Activated T-cell treated with anti-CD3 and anti-CD28 coated beads, Interleukin-2, amount 50 U/mL, for 1 hour (primary cell): ENCODE measurements at regions not wholly inside any gene's neighbourhood (a gene's known extent, or its start where the extent isn't known, plus 50 kb on each side); places are given as distances from the start of the nearest gene placed in this dataset.
"Not testable (repeated sequence)": the region's sequence is repeated elsewhere in the genome, so short reads cannot be mapped to it uniquely, and the experiment has no call there.

Experiments
- DNase-seq: peaks from one replicate; pipeline ENCODE4 v3.0.0-alpha.2; 2020

DNA sequence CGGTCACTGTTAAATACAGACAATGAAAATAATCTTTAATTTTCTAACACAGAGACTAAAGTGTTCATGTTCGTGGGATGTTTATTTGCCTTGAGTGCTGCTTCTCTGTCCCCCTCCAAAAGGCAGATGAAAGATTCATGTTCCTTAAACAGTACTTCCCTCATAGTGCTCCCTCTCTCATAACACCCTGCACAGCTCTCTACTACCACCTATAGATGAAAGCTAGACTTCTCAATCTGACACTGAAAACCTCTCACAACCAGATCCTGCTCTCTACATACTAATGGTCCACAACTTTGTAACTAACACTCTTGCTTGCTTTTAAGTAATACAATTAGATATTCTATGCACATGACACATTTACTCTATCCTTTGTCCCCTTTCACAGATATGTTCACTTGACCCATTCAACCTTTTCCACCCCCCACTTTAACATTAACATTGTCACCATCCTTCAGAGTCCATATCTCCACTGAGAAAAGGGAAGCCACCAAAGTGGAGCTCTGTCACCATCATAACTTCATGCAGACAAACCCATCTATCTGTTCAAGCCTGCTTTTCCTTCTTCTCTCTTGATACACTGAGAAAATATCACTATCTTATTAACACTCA lies 266.4 kb upstream of the USP15 start:
- DNase-seq: no peak

DNA sequence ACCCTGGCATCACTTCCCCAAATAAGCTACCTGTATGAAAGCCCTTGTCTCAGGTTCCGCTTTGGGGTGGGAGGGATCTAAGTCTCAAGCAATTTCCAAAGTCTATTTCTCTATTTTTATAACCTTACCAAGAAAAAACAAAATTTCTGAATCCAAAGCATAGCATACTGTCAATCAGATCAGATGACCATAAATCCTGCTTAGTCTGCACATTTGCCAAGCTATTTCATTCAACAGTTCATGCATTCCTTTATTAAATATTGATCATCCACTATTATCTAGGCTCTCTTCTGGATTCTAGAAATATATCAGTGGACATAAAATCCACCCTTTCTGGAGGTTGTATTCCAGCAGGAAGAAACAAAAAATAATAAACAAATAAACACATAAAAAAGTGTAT lies 263.5 kb upstream of the USP15 start:
- no peak for DNase-seq

DNA sequence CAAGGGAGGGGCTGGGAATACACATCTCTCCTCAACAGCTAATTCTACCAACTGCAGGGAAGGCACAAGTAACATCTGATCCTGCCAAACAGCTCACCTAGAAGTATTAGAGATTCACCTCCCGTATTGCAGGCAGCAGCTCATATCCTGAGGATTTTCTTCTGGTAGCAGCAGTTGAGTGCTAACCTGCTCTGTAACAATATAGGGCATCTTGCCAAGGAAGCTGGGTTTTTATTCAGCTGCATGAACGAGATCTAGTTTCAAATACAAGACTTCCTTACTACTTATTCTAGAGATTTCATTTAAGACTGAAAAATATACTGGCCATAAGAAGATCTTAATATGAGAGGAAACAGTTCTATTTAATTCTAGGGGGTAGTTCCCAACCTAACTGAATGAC lies 261.4 kb upstream of the USP15 start:
- no peak for DNase-seq

DNA sequence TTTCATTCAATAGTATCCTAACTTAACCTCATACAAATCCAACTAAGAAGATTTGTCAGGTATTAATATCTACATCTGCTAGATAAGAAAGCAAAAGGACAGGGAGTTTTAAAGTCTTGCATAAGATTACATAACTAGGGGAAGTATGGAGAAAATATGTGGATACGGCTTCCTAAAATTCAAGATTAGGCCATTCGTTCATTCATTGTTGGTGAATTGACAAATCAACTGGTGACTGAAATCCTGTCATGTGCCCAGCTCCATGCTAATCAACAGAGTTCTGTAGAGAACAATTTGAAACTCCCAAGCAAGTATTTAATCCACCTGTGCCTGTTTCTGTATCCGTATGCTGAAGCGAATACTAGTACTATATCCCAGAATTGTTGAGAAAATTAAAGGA lies 260.9 kb upstream of the USP15 start:
- no peak for DNase-seq

DNA sequence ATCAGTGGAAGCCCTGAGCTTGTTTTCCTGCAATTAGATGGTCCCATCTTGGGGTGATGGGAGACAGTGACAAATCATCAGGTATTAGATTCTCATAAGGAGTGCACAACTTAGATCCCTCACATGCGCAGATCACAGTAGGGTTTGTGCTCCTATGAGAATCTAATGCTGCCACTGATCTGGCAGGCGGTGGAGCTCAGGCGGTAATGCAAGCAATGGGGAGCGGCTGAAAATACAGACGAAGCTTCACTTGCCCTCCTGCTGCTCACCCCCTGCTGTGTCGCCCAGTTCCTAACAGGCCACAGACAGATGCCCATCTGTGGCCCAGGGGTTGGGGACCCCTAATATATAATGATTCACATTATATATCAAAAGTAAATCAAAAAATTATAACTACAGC lies 258.8 kb upstream of the USP15 start:
- DNase-seq: no peak

DNA sequence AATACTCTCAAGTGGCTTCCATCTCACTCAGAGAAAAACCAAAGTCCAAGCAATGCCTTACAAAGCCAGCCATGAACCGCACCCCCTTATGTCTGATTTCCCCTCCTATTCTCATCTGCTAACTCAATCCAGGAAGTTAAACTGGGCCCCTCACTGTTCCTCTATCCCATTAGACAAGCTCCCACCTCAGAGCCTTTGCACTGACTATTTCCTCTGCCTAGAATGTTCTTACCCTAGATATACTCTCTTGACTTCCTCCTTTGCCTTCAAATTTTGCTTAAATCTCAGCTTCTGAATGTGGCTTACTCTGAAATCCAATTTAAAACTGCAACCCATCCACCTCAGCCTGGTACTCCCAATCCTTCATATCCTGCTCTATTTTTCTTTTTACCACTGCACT lies 257.0 kb upstream of the USP15 start:
- no peak for DNase-seq

DNA sequence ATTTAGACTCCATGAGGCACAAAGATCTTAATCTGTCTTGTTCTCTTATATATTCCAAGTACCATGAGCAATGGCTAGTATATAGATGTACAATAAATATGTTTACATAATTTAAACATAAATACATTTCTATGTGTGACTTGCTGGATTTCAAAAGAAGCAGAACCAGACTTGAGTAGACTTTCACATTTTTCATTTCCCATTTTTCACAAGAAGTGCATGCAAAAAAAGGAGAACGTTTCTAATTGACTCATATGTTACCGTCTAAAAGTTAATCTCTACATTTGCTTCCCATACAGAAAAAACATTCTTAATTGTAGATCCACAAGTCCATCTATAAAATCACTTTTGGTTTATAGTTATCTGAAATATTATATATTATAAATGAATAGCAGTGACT lies 256.5 kb upstream of the USP15 start:
- no peak for DNase-seq

DNA sequence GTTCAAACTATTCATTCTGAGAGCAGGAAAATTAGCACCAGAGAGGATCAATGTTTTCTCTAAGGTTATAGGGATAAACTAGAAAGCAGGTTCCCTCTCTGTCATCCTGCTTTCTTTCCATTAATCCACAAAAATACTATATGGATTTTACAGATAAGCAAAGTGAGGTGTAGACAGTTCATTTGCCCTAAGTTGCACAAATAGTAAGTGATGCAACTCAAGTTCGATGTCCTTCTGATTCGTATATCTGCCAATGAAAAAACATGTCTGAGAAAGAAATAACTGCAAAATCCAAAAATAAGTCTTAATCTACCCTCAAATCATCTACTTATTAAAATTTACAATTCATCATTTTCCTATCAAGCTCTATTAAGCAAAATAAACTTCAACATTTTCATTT lies 254.6 kb upstream of the USP15 start:
- no peak for DNase-seq

DNA sequence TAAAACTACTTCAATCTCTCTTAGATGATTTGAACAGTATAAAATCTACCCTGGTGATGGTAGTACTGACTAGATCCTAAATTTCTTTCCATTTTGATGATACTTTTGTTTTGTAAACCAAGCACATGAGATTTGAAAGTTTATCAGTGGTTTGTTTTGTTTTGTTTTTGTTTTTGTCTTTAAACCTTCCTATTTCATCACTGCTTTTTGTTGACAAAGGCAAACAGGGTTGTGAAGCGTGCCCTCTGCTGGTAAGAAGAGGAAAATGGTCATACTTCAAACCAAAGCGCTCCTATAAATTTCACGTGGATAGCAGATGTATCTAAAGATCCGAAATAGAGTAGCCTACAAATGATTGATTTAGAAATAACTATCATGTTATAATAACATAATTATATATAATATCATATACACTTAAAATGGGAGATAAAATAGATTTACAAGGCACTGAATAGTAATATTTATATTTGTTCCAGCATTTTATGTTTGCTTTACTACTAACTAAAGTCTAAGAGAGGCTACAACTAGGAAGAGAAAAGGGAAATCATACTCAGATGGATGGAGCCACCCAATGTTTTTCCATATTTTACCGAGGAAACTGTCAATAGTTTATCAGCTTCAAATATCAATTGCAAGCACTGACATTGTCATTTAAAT lies 254.0 kb upstream of the USP15 start:
- no peak for DNase-seq

DNA sequence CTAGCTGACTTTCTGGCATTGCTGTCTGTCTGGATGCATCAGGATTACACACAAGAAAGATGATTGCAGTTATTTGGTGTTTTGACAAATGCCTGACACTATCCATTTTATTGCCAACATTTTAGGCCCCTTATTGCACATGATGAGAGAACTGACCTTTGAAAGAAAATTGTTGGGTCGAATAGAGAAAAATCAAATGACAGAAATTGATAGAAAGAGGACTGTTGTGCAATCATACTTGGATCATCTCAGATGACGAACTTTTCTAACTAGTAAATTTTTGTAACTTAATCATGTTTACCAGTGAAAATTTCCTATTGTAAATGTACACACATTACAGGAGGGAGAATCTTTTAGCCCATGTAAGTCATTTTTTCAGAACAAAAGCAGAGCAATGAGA lies 251.5 kb upstream of the USP15 start:
- DNase-seq: no peak

DNA sequence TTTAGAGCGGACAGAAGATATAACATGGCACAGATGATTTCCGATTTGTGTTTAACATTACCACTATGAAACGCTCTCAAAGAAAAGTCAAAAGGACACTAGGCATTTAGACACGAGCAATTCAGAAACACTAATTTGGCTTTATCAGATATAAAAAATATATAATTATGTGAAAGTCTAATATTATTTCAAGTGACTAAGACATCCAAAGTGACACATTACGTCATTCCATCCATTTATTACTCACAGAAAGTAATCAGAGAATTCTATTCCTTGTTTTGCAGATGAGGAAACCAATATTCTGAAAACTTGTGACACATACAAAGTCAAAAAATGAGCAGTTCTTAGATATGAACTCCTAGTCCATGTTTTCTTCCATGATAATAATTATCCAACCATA lies 250.8 kb upstream of the USP15 start:
- DNase-seq: no peak

DNA sequence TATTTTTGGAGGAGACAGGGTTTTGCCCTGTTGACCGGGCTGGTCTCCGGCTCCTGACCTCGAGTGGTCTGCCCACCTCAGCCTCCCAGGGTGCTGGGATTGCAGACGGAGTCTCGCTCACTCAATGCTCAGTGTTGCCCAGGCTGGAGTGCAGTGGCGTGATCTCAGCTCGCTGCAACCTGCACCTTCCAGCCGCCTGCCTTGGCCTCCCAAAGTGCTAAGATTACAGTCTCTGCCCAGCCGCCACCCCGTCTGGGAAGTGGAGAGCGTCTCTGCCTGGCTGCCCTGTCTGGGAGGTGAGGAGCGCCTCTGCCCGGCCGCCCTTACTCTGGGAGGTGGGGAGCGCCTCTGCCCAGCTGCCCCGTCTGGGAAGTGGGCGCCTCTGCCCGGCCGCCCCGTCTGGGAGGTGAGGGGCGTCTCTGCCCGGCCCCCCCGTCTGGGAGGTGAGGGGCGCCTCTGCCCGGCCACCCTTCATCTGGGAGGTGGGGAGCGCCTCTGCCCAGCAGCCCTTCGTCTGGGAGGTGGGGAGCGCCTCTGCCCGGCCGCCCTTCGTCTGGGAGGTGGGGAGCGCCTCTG lies 249.8 kb upstream of the USP15 start:
- DNase-seq: not testable (repeated sequence)

DNA sequence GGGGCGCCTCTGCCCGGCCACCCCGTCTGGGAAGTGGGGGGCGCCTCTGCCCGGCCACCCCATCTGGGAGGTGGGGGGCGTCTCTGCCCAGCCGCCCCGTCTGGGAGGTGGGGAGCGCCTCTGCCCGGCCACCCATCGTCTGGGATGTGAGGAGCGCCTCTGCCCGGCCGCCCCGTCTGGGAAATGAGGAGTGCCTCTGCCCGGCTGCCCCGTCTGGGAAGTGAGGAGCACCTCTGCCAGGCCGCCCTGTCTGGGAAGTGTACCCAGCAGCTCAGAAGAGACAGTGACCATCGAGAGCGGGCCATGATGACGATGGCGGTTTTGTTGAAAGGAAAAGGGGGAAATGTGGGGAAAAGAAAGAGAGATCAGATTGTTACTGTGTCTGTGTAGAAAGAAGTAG lies 249.2 kb upstream of the USP15 start:
- not testable (repeated sequence) for DNase-seq

DNA sequence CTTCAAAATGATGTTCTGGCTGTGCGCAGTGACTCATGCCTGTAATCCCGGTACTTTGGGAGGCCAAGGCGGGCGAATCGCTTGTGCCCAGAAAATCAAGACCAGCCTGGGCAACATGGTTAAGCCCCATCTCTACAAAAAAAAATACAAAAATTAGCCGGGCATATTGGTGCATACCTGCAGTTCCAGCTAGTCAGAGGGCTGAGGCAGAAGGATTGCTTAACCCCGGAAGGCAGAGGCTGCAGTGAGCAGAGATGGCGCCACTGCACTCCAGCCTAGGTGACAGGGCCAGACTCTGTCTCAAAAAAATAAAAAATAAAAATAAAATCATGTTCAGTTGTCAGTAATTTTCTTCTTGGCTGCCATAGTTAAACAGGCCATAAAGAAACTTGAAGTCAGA lies 245.9 kb upstream of the USP15 start:
- no peak for DNase-seq

DNA sequence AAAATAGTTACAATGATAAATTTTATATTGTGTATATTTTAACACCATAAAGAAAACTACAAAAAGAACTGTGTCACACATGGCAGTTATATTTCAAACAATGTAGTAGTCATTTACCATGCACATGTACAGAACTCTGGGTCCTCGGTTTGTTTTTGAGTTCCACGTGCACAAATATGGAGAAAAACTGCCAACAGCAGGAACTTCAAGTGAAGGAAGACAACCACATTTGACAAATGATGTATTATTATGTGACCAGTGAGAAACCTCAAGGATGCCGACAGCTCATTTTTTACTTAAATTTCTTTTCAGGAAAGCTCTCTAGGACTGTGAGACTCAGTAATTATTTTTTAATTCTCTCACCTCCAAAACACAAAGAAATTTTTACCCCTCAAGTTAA lies 244.2 kb upstream of the USP15 start:
- no peak for DNase-seq

DNA sequence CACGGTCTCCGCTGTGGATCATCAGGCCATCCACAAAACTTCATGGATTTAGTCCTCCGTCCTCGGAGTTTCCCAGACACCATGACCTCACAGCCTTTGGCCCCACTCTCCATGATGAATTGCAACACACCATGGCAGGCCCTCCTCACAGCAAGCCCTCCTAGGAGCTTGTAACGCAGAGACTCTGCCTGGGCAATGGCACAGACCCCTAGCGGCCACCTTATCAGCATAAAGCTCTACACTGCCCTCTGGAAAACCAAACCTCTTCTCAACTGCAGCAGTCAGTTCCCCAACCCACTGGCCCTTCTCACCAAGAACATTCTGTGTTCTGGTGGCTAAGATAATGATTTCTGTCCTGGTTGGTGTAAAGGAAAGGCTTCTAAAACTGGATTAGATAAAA lies 238.4 kb upstream of the USP15 start:
- no peak for DNase-seq

DNA sequence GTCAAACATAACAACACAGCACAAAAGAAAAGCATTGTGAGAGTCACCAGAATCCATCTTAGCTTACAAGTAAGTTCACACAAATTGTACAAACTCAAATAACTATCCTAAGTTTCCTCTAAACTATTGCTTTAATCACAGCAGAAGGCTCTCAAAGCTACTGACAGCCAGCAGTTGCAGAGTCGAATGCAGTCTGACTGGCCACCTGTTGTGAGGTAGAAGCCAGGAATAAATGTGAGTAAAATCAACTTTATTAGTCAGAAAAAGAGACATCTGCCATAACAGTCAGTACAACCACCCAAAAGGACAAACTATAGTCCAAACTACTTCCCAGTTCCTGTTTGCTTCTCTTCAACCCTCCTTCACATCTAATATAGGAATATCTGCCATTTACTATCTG lies 231.7 kb upstream of the USP15 start:
- DNase-seq: no peak

DNA sequence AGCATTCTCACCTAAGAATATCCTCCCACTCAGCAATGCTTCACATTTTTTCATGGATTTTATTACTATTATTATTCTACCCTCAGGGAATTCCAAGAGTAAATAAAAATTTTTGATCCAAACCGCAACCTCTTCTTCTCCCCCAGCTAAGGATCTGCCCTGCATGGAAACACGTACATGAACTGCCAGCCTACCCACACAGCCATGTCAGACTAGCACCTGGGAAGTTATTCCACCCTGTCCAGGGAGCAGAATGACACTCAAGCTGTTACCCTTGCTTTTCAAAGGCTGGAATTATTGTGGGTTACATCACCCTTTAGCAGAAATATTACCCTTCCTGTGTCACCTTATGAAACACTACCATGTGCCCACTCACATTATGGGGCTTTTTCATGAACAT lies 227.3 kb upstream of the USP15 start:
- DNase-seq: no peak

DNA sequence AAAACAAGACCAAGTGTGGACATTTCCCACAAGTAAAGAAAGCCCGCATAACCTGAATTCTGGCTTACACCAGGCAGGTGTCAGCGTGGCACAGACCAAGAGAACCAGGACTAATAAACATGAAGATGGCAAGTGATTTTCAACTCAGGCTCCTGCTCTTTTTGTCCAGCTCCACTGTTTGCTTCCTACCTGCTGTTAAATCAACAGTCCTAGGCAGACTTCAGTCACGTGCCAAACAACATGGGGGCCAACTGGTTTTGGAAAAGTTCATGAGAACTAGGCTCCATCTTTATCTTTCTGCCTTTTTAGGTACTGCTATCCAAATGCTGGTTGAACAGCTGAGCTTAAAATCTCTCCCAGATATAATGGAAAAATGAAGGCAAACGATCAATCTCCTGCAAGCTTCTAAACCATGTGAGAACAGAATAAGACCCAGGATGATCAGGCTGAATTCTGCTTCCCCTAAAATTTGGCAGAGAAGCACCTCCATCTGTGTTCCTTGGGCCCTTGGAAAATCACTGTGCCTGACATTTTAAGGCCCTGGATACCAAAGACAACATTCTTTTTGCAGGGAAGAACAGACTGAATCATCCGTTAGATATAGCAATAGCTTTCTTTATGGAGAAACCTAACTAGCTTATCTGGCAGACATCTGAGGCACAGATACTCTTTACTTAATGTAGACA lies 215.6 kb upstream of the USP15 start:
- DNase-seq: no peak

DNA sequence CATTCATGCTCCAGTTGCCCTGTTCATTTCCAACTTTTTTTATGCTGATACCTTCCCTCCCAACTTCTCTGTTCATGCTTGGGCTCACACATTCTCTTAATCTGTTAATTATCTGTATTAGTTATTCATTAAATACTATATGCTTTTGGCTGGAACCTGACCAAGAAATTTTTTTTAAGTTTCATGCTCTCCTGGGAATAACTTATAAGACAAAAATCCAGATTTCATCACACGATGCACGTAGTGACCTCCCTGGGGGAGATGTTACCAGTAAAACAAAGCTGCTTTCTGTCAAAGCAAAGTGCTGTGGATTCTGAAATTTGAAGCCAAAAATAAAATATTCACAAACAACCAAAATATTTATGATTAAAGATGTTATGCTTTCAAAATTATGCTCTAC lies 215.0 kb upstream of the USP15 start:
- DNase-seq: no peak

DNA sequence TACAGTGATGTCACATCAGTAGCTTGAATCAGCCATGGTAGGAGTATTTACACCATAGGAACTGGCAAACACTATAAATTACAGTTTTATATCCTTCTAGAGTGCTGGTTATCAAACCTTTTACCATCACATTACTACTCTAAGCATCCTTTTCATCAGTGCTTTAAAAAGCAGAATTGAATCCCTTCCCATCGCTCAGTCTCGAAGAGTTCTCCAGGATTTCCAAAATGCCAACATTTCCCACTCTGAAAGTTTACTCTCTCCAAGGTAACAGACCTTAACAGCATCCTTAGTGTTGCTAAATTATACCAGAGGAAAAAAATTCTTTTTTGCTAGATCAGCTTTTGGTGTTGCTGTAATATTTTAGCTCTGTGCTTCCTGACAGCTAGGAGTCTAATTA lies 209.4 kb upstream of the USP15 start:
- no peak for DNase-seq

DNA sequence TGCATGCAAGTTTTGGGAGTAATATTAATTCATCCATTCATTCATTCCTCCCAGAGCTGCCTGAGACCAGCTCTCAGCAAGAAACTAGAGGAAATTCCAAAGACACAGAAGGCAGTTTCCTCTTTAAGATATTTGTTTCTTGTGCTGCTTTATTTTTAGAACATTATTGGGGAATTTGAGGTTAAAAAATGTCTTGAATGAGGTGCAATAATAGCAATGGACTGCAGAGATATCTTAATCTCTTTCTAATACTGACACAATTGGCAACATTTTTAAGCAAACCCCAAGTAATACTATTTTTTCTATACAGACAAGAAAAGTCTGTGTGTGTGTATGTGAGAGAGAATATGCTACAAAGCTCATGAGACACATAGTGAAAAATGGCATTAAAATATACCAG lies 190.2 kb upstream of the USP15 start:
- DNase-seq: no peak

DNA sequence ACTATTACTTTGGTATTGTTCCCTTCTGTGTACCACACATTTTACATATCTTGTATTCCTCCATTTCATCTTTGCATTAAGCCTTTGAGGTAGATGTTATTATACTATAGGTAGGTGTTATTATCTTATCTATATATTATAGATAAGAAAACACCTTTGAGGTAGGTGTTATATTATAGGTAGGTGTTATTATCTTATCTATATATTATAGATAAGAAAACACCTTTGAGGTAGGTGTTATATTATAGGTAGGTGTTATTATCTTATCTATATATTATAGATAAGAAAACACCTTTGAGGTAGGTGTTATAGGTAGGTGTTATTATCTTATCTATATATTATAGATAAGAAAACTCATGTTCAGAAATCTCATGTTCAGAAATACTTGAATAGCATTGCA lies 187.0 kb upstream of the USP15 start:
- not testable (repeated sequence) for DNase-seq

DNA sequence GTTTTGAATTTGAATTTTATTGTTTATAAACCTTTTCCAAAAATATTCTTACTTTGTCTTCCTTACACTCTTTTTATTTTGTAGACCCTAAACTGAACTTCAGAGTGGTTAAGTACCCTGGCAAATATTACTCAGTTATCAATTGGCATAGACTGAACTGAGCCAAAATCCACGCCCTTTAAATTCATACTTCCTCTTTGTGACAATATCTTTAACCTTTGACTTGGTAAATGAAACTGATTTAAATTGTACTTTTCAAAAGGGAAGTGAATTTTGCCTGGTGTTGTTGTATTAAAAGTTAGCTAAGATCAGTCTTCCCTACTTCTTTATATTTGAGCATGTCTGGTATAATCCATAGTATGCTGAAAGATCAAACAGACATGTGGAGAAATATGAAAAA lies 184.3 kb upstream of the USP15 start:
- DNase-seq: no peak
